Ureter (tissue), 1 donor: ENCODE measurements at regions not wholly inside any gene's neighbourhood (a gene's known extent, or its start where the extent isn't known, plus 50 kb on each side); places are given as distances from the start of the nearest gene placed in this dataset.
"Not testable (repeated sequence)": the region's sequence is repeated elsewhere in the genome, so short reads cannot be mapped to it uniquely, and the experiment has no call there.

Experiments
- DNase-seq: peaks from one replicate; pipeline ENCODE4 v3.0.0-alpha.2; 2020; ENCODE audit warnings: low spot score
- donor health status: DM: yes; HTN: yes; CAD: no.

GRCh38 chr14:59116984-59117415, 71.5 kb upstream of the DAAM1 start:
- DNase-seq: no peak

- no peak for DNase-seq
These were observed 70.5 kb upstream of the DAAM1 start for GRCh38 chr14:59117754-59118528.

GRCh38 chr14:59120921-59121320, 67.5 kb upstream of the DAAM1 start:
- DNase-seq: no peak

GRCh38 chr14:59123531-59123930, 64.9 kb upstream of the DAAM1 start:
- DNase-seq: no peak

- DNase-seq: no peak
These were observed 64.5 kb upstream of the DAAM1 start for GRCh38 chr14:59123975-59124374.

DNA sequence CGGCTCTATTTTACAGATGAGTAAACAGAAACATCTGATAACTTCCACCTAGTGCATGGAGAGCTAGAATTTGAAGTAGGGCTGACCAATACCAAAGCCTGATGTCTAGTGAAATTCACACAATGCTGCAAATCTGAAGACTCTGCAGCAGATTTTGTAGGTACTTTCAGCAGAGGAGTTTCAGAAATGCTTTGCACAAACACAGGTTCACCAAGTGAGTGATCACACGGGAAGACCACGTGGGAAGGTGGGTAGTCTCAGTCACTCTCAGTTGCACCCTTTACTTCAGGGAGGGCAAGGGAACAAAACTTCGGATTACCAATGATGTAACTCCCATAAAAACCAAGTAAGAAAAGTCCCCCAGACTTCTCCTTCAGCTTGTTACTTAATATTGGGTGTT, 63.3 kb upstream of the DAAM1 start:
- no peak for DNase-seq

DNA sequence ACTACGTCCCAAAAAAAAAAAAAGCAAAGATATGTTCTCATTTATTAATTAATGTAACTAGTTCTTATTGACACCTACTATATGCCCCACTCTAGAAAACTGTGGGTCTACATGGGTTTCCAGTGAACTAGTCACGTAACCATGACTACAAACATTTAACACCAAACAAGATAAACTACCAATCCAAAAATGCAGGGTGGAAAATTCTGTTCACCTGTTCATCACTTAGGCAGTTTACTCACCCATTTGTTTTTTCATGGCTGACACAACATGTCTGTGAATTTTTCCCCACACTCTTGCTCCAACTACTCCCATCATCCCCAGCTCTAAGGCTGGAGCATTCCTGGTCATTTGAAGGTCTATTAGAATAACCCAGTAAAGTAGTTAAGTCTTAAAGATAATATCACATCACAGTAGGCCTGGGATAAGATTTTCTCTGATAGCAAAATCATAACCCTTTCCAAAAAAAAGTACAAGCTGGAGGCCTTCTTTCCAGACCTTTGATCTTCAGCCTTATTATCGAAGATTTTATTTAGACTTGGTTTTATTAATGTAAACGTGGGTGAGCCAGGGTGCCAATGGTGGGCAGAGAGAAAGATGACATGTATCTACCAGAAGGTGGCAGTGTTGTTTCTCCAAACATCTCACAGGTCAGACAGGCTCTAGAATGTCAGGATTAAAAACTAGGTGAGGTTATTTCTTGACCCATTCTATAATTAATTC, 61.6 kb upstream of the DAAM1 start:
- no peak for DNase-seq

DNA sequence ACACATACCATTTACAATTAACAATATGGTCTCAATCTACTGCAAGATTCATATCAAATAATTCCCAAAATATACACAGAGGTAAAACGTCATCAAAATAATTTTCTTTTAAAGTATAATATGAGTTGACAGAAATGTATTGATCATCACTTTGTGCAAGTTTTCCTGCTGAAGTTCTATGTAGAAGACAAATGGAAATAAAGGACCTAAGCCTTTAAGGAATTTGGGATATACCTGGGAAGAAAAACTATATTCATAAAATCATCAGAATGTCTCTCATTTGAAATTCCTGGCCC, 61.1 kb upstream of the DAAM1 start:
- no peak for DNase-seq

DNA sequence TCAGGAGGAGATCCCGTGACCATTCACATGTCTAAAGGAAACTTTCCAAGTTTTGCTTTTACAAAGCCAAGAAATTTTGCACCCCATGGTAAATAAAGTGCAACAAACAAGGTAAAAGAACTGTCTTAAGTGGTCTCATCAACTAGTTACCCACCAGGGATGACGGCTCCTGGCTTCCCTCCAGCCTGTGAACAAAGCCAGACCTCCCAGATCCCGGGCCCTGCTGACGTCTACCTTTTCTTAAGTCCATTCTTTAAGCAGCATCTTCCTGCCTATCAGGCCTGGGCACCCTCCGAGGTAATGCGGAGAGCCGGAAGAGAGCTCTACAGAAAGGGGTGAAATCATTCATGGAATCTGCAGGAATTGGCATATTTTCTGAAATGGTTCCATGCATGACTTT, 58.0 kb upstream of the DAAM1 start:
- DNase-seq: no peak

DNA sequence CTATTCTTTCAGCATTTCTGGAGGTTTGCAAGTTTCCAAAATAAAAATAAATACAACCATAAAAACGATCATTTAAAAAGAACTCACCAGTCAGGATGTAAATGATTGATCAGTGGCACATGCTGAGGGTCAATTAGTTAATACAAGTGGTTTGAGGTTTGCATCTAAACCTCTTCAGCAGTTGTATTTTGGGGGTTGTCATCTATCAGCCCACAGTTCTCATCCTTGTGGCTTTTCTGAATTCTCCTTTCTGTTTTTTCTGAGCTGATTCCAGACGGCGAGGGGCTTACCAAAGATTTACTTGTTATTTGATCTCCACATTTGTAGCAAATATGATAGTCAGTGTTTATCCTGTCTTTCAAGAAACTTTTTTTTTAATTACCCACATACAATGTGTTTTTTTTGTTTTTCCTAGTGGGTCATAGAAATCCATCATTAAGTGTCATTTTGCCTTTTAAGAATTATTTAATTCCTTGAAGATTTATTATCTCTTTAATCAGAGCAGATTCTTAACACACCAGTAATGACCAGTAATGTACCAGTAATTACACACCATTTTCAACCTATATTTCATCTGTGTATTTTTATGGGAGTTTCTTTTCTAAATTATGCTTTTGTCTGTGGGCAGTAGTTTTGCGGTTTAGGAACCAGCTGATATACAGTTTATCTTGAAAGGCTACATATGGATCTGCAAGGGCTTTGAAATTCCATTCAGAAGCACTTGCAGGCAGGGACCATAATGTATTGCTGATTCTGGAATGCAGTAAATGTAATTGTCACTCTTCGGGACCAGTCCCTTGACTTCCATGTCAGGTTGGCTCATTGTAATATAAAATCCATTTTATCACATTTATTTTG, 56.3 kb upstream of the DAAM1 start:
- DNase-seq: no peak

DNA sequence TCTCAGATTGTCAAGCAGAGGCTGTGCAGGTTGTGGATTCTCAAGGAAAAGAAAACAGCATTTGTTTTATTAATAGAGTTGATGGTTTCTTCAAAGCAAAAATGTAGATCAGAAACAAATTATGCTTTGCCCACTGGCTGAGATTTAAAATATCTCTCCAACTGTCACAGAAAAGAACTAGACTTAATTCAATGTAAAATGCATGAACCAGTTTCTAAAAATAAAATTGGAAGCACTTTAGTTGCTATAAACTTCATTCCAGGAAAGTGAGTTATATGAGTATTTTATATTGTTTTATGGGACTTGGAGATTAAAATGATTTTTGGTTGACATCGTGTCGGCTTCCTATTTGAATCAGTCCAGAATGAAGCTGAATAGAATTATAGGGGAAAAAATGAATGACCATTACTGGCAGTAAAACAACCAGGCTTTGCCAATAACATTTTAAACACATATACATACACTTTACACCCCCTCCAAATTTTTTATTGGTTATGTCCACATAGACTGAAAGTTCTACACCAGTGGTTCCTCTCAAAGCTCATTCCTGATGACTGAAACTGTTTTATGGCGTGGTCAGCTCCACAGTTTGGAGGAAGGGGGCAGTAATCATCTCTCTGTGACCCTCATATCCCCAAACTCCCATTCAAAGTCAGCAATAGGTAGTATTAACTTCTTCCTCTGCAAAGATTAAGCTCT, 55.5 kb upstream of the DAAM1 start:
- DNase-seq: no peak

- no peak for DNase-seq
These were observed 54.8 kb upstream of the DAAM1 start for GRCh38 chr14:59133709-59134108.

DNA sequence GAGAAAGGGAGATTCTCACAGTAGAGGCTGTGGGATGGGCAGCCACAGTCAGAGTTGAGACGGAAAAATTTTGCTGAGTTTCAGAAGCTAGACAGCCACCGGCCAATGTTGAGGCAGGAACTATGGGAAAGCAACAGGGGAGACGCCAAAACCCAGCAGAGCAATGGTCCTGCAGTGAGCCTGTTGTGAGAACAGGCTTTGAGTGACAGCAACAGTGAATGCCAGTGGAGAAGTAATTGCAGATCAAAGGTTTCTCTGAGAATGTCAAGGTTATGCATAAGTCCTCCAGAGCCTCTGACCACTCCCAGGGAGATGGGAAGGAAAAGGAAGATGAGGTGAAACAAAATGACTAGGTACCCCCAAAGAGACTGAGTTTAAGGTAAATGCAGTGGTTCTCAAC, 54.2 kb upstream of the DAAM1 start:
- DNase-seq: no peak

DNA sequence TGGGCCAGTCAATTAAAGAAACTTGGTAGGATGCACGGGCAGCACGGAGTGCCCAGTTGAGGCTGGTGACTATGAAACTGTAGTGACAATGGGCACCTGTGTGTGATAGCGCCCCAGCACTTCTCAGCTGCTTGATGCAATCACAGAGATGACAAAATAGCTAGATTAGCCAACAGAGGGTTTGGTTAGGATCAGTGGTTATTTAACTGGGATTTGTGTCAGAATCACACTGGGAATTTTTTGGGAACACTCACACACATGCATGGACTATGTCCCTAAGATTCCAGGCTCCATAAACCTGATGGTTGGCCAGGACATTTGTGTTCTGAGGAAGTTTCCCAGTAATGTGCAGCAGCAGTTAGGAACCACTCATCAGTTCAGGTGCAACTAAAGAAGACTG, 51.2 kb upstream of the DAAM1 start:
- no peak for DNase-seq

DNA sequence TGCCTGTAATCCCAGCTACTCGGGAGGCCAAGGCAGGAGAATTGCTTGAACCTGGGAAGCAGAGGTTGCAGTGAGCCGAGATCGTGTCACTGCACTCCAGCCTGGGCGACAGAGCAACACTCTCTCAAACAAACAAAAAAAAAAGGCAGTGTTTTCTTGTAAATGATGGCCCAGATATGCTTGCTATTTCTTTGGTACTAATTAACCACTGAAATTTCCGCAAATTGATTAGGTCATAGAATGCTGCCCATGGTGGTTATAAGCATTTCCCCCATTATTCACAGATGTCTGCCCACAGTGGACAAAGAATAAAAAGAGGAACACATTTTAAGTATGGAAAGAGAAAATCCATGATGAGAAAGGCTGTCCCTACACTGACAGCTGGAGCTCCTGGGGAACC, 49.9 kb upstream of the DAAM1 start:
- not testable (repeated sequence) for DNase-seq
